ENCODE measurements at regions not wholly inside any gene's neighbourhood (a gene's known extent, or its start where the extent isn't known, plus 50 kb on each side); places are given as distances from the start of the nearest gene placed in this dataset.

DNA sequence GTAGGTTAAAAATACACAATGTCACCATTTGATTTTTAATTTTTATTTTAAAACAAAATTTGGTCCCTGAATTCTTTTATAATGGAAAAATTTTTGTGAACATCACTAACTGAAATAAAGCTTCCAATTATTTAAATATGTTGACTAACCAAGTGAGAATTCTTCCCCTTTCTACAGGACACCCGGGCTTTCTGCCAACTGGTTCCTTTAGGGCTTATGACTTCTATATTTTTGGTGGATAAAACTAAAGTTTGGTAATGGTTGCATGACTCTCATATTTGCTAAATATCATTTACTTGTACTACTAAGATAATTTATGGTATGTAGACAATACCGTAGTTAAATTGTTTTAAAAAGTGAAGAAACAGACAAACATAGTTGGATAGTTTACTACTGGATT, 291.0 kb upstream of the DOK6 start:
- DNase-seq (ENCODE audit: low read depth in 3 of 3, low spot score in 2 of 3), result no peak

GRCh38 chr18:69120833-69121232, 279.9 kb upstream of the DOK6 start:
- DNase-seq (ENCODE audit: low read depth in 3 of 3, low spot score in 2 of 3), result no peak

- no peak for DNase-seq (ENCODE audit: low read depth in 3 of 3, low spot score in 2 of 3)
These were observed 277.3 kb upstream of the DOK6 start for GRCh38 chr18:69123421-69123820.

DNA sequence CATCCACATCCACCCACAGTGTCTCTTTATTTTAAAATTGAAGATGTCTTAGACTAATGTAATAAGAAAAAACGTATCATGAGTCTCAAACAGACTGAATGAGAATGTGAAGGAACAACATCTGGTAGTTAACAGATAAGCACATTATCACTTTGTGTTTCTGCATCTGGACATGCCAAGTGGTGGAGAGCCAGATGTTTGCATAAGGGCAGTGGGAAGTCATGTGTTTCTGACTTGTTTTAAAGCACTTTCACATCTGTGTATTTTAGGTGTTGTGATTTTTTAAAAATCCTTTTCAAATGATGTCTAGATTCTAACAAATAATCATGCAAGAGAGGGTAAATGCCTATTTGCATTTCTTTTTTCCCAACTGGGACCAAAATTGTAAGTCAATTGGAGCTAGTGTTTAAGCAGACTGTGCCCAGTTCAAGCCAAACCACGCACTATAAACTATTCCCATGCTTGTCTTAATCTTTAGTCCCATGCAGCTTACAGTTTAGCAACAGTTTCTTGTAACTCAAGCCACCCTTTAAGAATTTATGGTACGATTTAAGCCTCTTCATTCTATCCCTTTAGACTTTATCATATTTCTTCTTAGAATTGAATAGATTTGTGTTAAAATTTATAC, 272.7 kb upstream of the DOK6 start:
- no peak for DNase-seq (ENCODE audit: low read depth in 3 of 3, low spot score in 2 of 3)

DNA sequence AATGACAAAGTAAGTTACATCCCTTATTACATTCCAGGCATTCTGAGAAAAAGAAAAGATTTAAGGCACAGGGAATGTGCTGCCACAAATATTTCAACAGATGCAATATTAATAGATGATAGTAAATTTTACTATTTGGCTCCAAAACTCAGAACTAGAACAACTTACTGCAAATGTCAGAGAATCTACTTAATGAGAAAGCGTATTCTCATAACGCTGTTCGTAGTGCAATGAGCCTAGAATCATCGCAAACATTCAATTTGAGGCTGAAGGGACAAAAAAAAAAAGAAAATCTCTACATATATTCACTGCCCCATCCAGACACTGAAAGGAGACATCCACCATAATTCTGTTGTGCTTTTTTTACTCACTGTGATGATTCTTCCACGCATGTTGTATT, 272.1 kb upstream of the DOK6 start:
- DNase-seq (ENCODE audit: low read depth in 3 of 3, low spot score in 2 of 3), result no peak

GRCh38 chr18:69128978-69129377, 271.7 kb upstream of the DOK6 start:
- DNase-seq (ENCODE audit: low read depth in 3 of 3, low spot score in 2 of 3), result no peak

GRCh38 chr18:69138088-69138487, 262.6 kb upstream of the DOK6 start:
- DNase-seq (ENCODE audit: low read depth in 3 of 3, low spot score in 2 of 3), result no peak

GRCh38 chr18:69143084-69143483, 257.6 kb upstream of the DOK6 start:
- no peak for DNase-seq (ENCODE audit: low read depth in 3 of 3, low spot score in 2 of 3)

DNA sequence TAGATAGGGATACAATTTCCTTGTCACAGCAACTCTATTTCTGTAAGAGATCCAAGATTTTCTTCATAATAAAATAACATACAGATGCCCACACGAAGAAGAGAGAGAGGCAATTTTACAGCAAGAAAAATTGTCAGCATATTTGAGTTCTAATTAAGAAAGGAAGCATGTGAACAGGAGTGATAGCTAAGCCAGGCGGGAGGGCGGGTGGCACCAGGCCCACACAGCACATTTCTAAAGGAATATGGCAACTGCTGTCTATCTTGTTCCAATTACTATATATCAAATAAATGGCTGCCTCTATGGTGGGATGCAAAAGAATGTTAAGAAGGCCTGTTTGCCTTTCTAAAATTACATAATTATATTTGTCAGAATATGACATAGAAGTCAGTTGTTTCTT, 248.3 kb upstream of the DOK6 start:
- DNase-seq (ENCODE audit: low read depth in 3 of 3, low spot score in 2 of 3), result no peak

GRCh38 chr18:69157906-69158305, 242.8 kb upstream of the DOK6 start:
- DNase-seq (ENCODE audit: low read depth in 3 of 3, low spot score in 2 of 3), result no peak

GRCh38 chr18:69158944-69159343, 241.7 kb upstream of the DOK6 start:
- DNase-seq (ENCODE audit: low read depth in 3 of 3, low spot score in 2 of 3), result peak in 2 of 3 donors; percentile 13 to 16

GRCh38 chr18:69161383-69162028, 239.2 kb upstream of the DOK6 start:
- no peak for DNase-seq (ENCODE audit: low read depth in 3 of 3, low spot score in 2 of 3)

GRCh38 chr18:69162649-69163048, 238.0 kb upstream of the DOK6 start:
- no peak for DNase-seq (ENCODE audit: low read depth in 3 of 3, low spot score in 2 of 3)

GRCh38 chr18:69172046-69172445, 228.6 kb upstream of the DOK6 start:
- DNase-seq (ENCODE audit: low read depth in 3 of 3, low spot score in 2 of 3), result no peak

DNA sequence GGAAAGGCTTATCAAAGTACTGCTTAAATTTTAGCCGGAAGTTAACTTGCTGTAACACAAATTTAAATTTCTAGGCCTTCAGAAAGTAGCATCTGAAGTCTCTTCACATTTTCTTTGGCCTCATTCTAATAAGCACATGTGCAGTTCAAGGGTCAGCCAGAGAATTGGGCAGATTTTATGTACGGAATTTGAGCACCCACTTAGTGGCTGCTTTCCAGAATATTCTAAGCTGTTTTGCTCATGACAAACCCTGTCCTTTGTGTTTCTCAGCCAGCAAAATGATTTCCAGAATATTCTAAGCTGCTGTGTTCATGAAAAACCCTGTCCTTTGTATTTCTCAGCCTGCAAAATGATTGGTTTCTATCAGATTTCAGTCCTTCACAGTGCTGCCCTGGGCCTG, 225.0 kb upstream of the DOK6 start:
- DNase-seq (ENCODE audit: low read depth in 3 of 3, low spot score in 2 of 3), result no peak

DNA sequence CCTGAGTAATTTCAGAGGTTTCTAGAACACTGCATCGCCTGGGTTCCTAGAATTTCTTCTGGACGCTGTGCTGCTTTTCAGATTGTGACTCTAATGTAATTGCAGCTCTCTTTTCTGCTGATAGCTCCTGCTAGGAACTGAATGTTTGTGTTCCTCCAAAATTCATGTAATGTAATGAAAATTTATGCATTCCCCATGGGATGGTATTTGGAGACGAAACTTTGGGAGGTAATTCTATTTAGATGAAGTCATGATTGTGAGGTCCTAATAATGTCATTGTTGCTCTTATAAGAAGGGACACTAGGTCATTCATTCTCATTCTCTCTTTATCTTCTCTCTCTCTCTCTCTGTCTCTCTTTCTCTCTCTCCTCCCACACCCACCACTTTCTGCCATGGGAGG, 223.9 kb upstream of the DOK6 start:
- DNase-seq (ENCODE audit: low read depth in 3 of 3, low spot score in 2 of 3), result no peak

GRCh38 chr18:69177702-69178101, 223.0 kb upstream of the DOK6 start:
- DNase-seq (ENCODE audit: low read depth in 3 of 3, low spot score in 2 of 3), result no peak

DNA sequence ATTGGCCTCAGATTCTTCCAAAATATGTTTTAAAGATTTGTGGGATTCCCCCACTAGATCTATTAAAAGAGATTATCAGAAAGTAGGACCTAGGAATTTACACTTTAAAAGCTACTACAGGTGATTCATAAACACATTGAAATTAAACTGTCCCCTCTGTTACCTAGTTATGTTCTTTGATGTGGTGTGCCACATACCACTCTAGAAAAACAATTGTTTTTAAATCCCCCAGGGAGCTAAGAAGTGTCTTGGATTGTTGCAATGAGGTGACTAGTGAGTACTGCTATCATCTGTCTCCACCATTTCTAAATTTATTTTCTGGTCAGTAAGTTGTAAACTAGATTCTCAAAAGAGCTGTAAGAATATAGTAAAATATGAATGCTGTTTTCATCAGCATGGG, 214.5 kb upstream of the DOK6 start:
- DNase-seq (ENCODE audit: low read depth in 3 of 3, low spot score in 2 of 3), result no peak

DNA sequence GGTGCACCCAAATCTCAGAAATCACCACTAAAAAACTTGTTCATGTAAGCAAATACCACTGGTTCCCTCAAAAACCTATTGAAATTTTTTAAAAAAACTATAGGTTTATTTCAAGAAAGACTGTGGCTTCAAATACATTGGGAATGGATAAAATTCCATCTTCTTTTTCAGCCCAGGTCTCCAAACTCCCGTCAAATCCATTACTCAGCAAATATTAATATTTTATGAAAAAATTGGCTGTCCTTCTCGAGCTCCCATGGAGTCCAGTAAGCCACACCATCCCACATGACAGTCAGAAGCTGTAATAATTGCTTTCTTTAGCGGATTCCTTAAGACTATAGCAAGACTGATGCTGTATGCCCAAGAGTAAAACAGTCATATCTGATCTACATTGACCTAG, 204.4 kb upstream of the DOK6 start:
- no peak for DNase-seq (ENCODE audit: low read depth in 3 of 3, low spot score in 2 of 3)

GRCh38 chr18:69205925-69206324, 194.8 kb upstream of the DOK6 start:
- DNase-seq (ENCODE audit: low read depth in 3 of 3, low spot score in 2 of 3), result no peak

GRCh38 chr18:69208545-69208944, 192.1 kb upstream of the DOK6 start:
- DNase-seq (ENCODE audit: low read depth in 3 of 3, low spot score in 2 of 3), result no peak

DNA sequence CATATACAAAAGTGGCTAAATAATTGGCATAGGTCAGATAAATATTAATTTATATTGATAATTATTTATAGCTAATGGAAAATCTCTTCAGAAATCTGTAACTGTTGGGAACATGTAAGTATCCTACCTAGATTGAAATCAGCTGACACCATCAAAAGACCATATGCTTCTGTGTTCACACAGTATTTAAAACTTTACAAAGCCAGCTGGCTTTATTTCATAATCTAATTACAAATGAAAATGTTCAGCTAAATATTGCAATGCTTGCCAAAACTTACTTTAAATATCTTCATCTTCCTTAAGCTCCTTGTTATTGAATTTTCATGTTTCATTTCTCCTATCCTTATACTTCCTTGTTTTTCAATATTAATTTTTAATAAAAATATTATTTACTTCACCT, 190.9 kb upstream of the DOK6 start:
- DNase-seq (ENCODE audit: low read depth in 3 of 3, low spot score in 2 of 3), result no peak

- DNase-seq (ENCODE audit: low read depth in 3 of 3, low spot score in 2 of 3), result no peak
These were observed 186.8 kb upstream of the DOK6 start for GRCh38 chr18:69213842-69214241.
